Rectal smooth muscle tissue (tissue), 1 donor: ENCODE measurements at regions not wholly inside any gene's neighbourhood (a gene's known extent, or its start where the extent isn't known, plus 50 kb on each side); places are given as distances from the start of the nearest gene placed in this dataset.
"Not testable (repeated sequence)": the region's sequence is repeated elsewhere in the genome, so short reads cannot be mapped to it uniquely, and the experiment has no call there.

Source experiments
- H3K27ac ChIP-seq: one replicate; pipeline ENCODE4 v1.7.0; 2013; ENCODE audit warnings: low read depth, low read length, inconsistent platforms
- H3K27me3 ChIP-seq: one replicate; pipeline ENCODE4 v1.7.0; 2013; ENCODE audit warnings: low read length; ENCODE audit not compliant: control insufficient read depth, insufficient read depth
- H3K36me3 ChIP-seq: one replicate; pipeline ENCODE4 v1.7.0; 2013; ENCODE audit warnings: low read length; ENCODE audit not compliant: control insufficient read depth, insufficient read depth
- H3K4me1 ChIP-seq: one replicate; pipeline ENCODE4 v1.7.0; 2013; ENCODE audit warnings: low read length; ENCODE audit not compliant: control insufficient read depth, insufficient read depth
- H3K4me3 ChIP-seq: one replicate; pipeline ENCODE4 v1.7.0; 2013; ENCODE audit warnings: low read length
- H3K9ac ChIP-seq: one replicate; pipeline ENCODE4 v1.7.0; 2013; ENCODE audit warnings: low read length

DNA sequence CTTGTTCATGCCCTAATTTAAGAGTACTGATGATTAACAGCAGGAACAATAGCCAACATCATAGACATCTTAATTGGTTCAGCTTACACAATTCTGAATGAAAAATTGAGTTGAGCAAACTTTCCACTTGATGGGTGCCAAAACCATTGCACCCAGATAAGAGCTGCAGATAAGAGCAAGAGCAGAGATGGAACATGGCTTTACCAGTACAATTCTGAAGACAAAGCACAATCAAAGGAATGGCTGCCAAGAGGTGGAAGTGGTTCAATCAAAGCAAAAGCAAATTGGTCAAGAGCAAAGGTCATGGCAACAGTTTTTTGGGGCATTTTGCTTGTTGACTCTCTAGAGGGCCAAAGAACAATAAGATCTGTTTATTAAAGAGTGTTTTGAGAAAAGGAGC lies 65.6 kb upstream of the ATP5MC3 start:
- Histone ChIP-seq H3K36me3 (no peaks in the 10 kb centered on the region), H3K4me3 (no peak overlapping the region), H3K4me1 (no peaks in the 10 kb centered on the region), H3K27ac (no peak overlapping the region), H3K9ac (no peak overlapping the region), H3K27me3 (no peaks in the 10 kb centered on the region)

DNA sequence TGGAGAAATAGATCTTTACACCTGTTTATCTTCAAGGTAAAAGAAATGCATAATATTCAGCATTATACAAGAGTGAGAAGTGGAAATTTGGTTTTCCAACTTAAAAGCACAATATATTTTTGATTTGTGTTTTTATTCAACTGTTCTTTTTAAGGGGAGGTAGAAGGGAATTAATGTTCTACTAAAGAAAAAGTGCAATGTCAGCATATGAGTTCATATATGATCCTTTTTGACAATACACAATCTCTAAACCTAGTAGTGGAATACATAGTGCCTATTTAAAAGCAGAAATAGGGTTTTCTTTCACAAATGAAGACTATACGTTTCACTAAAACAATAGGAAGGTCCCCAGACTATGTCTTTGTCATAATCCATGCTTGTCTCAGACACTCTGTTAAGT lies 63.2 kb upstream of the ATP5MC3 start:
- no peak overlapping the region for H3K27ac ChIP-seq
- no peaks in the 10 kb centered on the region for H3K4me1 ChIP-seq
- H3K9ac ChIP-seq: no peak overlapping the region
- no peaks in the 10 kb centered on the region for H3K36me3 ChIP-seq
- no peaks in the 10 kb centered on the region for H3K27me3 ChIP-seq
- no peak overlapping the region for H3K4me3 ChIP-seq

- no peak overlapping the region for H3K9ac ChIP-seq
- H3K4me1 ChIP-seq: no peaks in the 10 kb centered on the region
- no peak overlapping the region for H3K27ac ChIP-seq
- H3K4me3 ChIP-seq: no peak overlapping the region
- H3K36me3 ChIP-seq: no peaks in the 10 kb centered on the region
- no peaks in the 10 kb centered on the region for H3K27me3 ChIP-seq
Measured at GRCh38 chr2:175241691-175242090, 60.2 kb upstream of the ATP5MC3 start.

DNA sequence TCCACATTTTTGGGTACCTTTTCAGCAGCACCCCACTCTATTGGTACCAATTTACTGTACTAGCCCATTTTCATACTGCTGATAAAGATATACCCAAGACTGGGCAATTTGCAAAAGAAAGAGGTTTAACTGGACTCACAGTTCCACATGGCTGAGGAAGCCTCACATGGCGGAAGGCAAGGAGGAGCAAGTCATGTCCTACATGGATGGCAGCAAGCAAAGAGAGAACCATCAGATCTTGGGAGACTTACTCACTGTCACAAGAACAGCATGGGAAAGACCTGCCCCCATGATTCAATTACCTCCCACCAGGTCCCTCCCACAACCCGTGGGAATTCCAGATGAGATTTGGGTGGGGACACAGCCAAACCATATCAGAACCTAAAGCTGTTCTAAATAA lies 58.5 kb upstream of the ATP5MC3 start:
- H3K9ac ChIP-seq, H3K36me3 ChIP-seq, H3K4me1 ChIP-seq, H3K27me3 ChIP-seq, H3K4me3 ChIP-seq, H3K27ac ChIP-seq: not testable (repeated sequence)

GRCh38 chr2:175236930-175237329 lies 55.4 kb upstream of the ATP5MC3 start:
- no peaks in the 10 kb centered on the region for H3K27me3 ChIP-seq
- H3K4me1 ChIP-seq: no peaks in the 10 kb centered on the region
- no peak overlapping the region for H3K9ac ChIP-seq
- no peaks in the 10 kb centered on the region for H3K36me3 ChIP-seq
- no peak overlapping the region for H3K4me3 ChIP-seq
- no peak overlapping the region for H3K27ac ChIP-seq

DNA sequence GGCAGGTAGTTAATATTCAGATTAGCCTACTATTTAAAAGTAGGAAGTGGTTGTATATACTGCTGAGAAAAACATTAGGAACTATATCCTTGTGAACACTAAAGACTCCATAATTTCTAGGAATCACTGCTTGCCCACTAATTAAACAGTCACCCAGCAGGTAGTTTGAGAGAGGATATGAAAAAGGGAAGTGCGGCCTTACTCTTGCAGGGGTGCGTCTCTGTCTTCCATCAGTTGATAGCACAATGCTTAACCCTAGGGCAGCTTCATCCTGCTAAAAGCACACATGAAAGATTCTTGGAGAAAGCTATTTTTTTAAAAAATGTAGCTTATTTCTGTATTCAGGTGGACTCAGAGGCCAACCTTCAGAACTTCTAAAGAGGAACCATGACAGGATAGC lies 53.1 kb upstream of the ATP5MC3 start:
- H3K9ac ChIP-seq: no peak overlapping the region
- H3K27ac ChIP-seq: no peak overlapping the region
- H3K27me3 ChIP-seq: no peaks in the 10 kb centered on the region
- H3K4me3 ChIP-seq: no peak overlapping the region
- H3K36me3 ChIP-seq: no peaks in the 10 kb centered on the region
- H3K4me1 ChIP-seq: no peaks in the 10 kb centered on the region

- Histone ChIP-seq H3K4me3 (no peak overlapping the region), H3K27me3 (no peaks in the 10 kb centered on the region), H3K4me1 (no peaks in the 10 kb centered on the region), H3K9ac (no peak overlapping the region), H3K27ac (no peak overlapping the region), H3K36me3 (no peaks in the 10 kb centered on the region)
Measured at GRCh38 chr2:175234153-175234552, 52.6 kb upstream of the ATP5MC3 start.

DNA sequence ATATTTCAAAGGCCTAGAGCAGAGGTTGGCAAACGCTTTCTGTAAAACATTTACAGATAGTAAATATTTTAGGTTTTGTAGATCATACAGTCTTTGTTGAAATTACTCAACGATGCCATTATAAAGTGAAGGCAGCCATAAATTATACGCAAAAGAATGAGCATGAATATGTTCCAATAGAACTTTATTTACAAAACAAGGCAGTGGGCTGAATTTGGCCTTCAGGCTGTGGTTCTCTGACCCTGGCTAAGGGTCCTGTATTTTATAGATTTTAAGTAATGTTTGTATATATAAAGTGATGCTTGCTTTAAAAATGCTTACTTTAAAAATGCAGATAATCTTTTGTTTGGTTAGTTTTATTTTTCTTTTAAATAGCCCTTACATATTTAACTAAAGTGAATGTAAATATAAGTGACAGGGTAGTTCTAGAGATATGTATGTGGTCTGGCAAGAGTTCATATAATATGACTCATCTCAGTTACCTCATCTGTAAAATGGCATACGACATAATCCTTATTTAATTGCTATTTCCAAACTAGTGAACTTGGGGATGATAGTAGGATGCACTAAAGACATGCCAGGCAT lies 51.7 kb upstream of the ATP5MC3 start:
- no peaks in the 10 kb centered on the region for H3K4me1 ChIP-seq
- H3K27ac ChIP-seq: no peak overlapping the region
- no peaks in the 10 kb centered on the region for H3K36me3 ChIP-seq
- H3K4me3 ChIP-seq: no peak overlapping the region
- H3K9ac ChIP-seq: no peak overlapping the region
- no peaks in the 10 kb centered on the region for H3K27me3 ChIP-seq
